Mesenchymal stem cell (in vitro differentiated cells and primary cell): ENCODE measurements at regions not wholly inside any gene's neighbourhood (a gene's known extent, or its start where the extent isn't known, plus 50 kb on each side); places are given as distances from the start of the nearest gene placed in this dataset.

ENCODE experiments used
- DNase-seq: peaks from one replicate; pipeline ENCODE4 v3.0.0-alpha.2; 2013
- H2AFZ ChIP-seq: one replicate; pipeline ENCODE4 v1.6.1; 2013; ENCODE audit warnings: low read depth, mild to moderate bottlenecking, control low read depth, inconsistent platforms, low read length, moderate library complexity
- H2AK5ac ChIP-seq: 2 replicates; pipeline ENCODE4 v1.6.1; 2013; ENCODE audit warnings: low read length, moderate library complexity, mild to moderate bottlenecking, inconsistent platforms; ENCODE audit not compliant: severe bottlenecking
- H2BK120ac ChIP-seq: one replicate; pipeline ENCODE4 v1.6.1; 2013; ENCODE audit warnings: low read depth, mild to moderate bottlenecking, inconsistent platforms, low read length, moderate library complexity
- H2BK12ac ChIP-seq, 2 experiments: one replicate each; pipeline ENCODE4 v1.6.1; 2013; ENCODE audit warnings: inconsistent platforms in 2 of 2, low read length in 2 of 2, mild to moderate bottlenecking in 2 of 2, moderate library complexity in 2 of 2, control low read depth in 1 of 2
- H2BK15ac ChIP-seq: one replicate; pipeline ENCODE4 v1.6.1; 2013; ENCODE audit warnings: mild to moderate bottlenecking, low read depth, inconsistent platforms; ENCODE audit not compliant: poor library complexity, severe bottlenecking
- H2BK5ac ChIP-seq: 2 replicates; pipeline ENCODE4 v1.6.1; 2013; ENCODE audit warnings: low read depth, mild to moderate bottlenecking, low read length, control low read depth, inconsistent platforms; ENCODE audit not compliant: poor library complexity, severe bottlenecking
- H3K14ac ChIP-seq, 2 experiments: one replicate each; pipeline ENCODE4 v1.6.1; 2013; ENCODE audit warnings: inconsistent platforms in 2 of 2, low read length in 2 of 2, control low read depth in 1 of 2, mild to moderate bottlenecking in 1 of 2, moderate library complexity in 1 of 2
- H3K18ac ChIP-seq, 2 experiments: one replicate each; pipeline ENCODE4 v1.6.1; 2013; ENCODE audit warnings: inconsistent platforms in 2 of 2, low read length in 2 of 2, control low read depth in 1 of 2, low read depth in 1 of 2, mild to moderate bottlenecking in 1 of 2
- H3K23ac ChIP-seq, 2 experiments: one replicate each; pipeline ENCODE4 v1.6.1; 2013; ENCODE audit warnings: inconsistent platforms in 2 of 2, low read length in 2 of 2, mild to moderate bottlenecking in 2 of 2, moderate library complexity in 2 of 2, control low read depth in 1 of 2
- H3K27ac ChIP-seq: 2 replicates; pipeline ENCODE4 v1.5.1; 2013; ENCODE audit warnings: mild to moderate bottlenecking, moderate library complexity, low read length, control low read depth, inconsistent platforms; ENCODE audit not compliant: poor library complexity, severe bottlenecking
- H3K27me3 ChIP-seq, 2 experiments: 2 replicates each; pipeline versions ENCODE4 v1.6.1 to v1.7.0; 2013; ENCODE audit warnings: low read length in 2 of 2, mild to moderate bottlenecking in 2 of 2, moderate library complexity in 2 of 2, control low read depth in 1 of 2, inconsistent platforms in 1 of 2; ENCODE audit not compliant: control insufficient read depth in 1 of 2, insufficient read depth in 1 of 2
- H3K36me3 ChIP-seq, 2 experiments: 2 replicates each; pipeline versions ENCODE4 v1.6.1 to v1.7.0; 2013; ENCODE audit warnings: low read length in 2 of 2, control low read depth in 1 of 2, inconsistent platforms in 1 of 2, low read depth in 1 of 2, mild to moderate bottlenecking in 1 of 2; ENCODE audit not compliant: insufficient read depth in 2 of 2, control insufficient read depth in 1 of 2
- H3K4ac ChIP-seq, 2 experiments: one replicate each; pipeline ENCODE4 v1.6.1; 2013; ENCODE audit warnings: inconsistent platforms in 2 of 2, low read length in 2 of 2, mild to moderate bottlenecking in 2 of 2, moderate library complexity in 2 of 2, control low read depth in 1 of 2, low read depth in 1 of 2
- H3K4me1 ChIP-seq: 2 replicates; pipeline ENCODE4 v1.6.1; 2013; ENCODE audit warnings: low read depth, low read length, control low read depth; ENCODE audit not compliant: control insufficient read depth, insufficient read depth
- H3K4me2 ChIP-seq: 2 replicates; pipeline ENCODE4 v1.6.1; 2013; ENCODE audit warnings: low read length, mild to moderate bottlenecking, inconsistent platforms; ENCODE audit not compliant: poor library complexity, severe bottlenecking
- H3K4me3 ChIP-seq, 2 experiments: 2 replicates each; pipeline versions ENCODE4 v1.5.1 to v1.7.0; 2013; ENCODE audit warnings: low read length in 2 of 2, mild to moderate bottlenecking in 2 of 2, control low read depth in 1 of 2, low read depth in 1 of 2; ENCODE audit not compliant: insufficient read depth in 1 of 2
- H3K79me1 ChIP-seq: replicated peaks from 2 replicates; pipeline ENCODE4 v1.6.1; 2013; ENCODE audit warnings: mild to moderate bottlenecking, control low read depth, low read length, inconsistent platforms; ENCODE audit not compliant: poor library complexity, severe bottlenecking
- H3K9ac ChIP-seq: 2 replicates; pipeline ENCODE4 v1.7.0; 2013; ENCODE audit warnings: mild to moderate bottlenecking, low read length, moderate library complexity
- H3K9me3 ChIP-seq: 2 replicates; pipeline ENCODE4 v1.7.0; 2013; ENCODE audit warnings: mild to moderate bottlenecking, low read length; ENCODE audit not compliant: control insufficient read depth
- H4K8ac ChIP-seq: one replicate; pipeline ENCODE4 v1.6.1; 2013; ENCODE audit warnings: inconsistent platforms, mild to moderate bottlenecking, low read length, moderate library complexity
- H4K91ac ChIP-seq: one replicate; pipeline ENCODE4 v1.6.1; 2013; ENCODE audit warnings: mild to moderate bottlenecking, low read length, inconsistent platforms
- WGBS: methylation state at CpG from one replicate; pipeline ENCODE4 v1.1.7; 2013; ENCODE audit warnings: mixed read lengths; 5-methylcytosine and 5-hydroxymethylcytosine counted together

- H2AFZ ChIP-seq, result no peak overlapping the region
- no peak overlapping the region for H2BK12ac ChIP-seq
- no peaks in the 10 kb centered on the region for H3K36me3 ChIP-seq
- H3K23ac ChIP-seq, result no peak overlapping the region
- H2BK15ac ChIP-seq, result no peak overlapping the region
- peaks cover 2% of the 10 kb centered on the region for H3K4me1 ChIP-seq
- DNase-seq, result no peak
- H3K27me3 ChIP-seq, result no peaks in the 10 kb centered on the region
- H3K4me3 ChIP-seq, result no peak overlapping the region
- WGBS, result 43% methylated on average over 1 of the region's 1 CpG
- H2AK5ac ChIP-seq, result no peak overlapping the region
- no peak overlapping the region for H3K9ac ChIP-seq
- no peak overlapping the region for H2BK5ac ChIP-seq
- H3K4ac ChIP-seq, result no peak overlapping the region
- H3K14ac ChIP-seq, result no peak overlapping the region
- H4K8ac ChIP-seq, result no peak overlapping the region
- H3K4me2 ChIP-seq, result no peak overlapping the region
- no peak overlapping the region for H3K18ac ChIP-seq
- H3K27ac ChIP-seq, result no peak overlapping the region
- no peaks in the 10 kb centered on the region for H3K79me1 ChIP-seq
- no peak overlapping the region for H2BK120ac ChIP-seq
- peaks cover 7% of the 10 kb centered on the region for H3K9me3 ChIP-seq
- H4K91ac ChIP-seq, result no peak overlapping the region
Measured at GRCh38 chr16:59144326-59144725, 410.2 kb upstream of the GOT2 start.

DNA sequence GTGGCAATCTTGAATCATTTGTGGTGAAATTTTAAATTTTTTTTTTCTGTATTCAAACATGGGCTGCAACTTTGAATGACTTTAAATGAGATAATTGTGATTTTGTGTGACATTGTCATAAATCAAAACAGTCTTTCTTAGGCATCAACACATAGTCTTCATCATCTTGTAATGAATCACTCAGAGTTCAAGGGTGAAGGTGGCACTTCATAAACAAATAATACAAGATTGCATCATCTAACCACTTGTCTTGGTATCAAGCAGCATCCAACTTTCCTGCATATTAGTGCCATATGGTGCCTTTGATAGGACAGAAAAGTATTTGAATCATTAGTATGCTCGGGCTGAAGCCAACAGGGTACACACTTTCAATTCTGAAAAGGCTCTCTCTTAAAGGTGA is 392.4 kb upstream of the GOT2 start:
- Histone ChIP-seq H3K4me2 (no peak overlapping the region), H3K79me1 (no peaks in the 10 kb centered on the region), H2AK5ac (no peak overlapping the region), H3K9me3 (no peaks in the 10 kb centered on the region), H3K9ac (no peak overlapping the region), H3K36me3 (no peaks in the 10 kb centered on the region), H4K91ac (no peak overlapping the region), H2BK5ac (no peak overlapping the region), H3K27me3 (no peaks in the 10 kb centered on the region), H2BK12ac (no peak overlapping the region), H3K4me3 (no peak overlapping the region), H2BK15ac (no peak overlapping the region), H2BK120ac (no peak overlapping the region), H3K18ac (no peak overlapping the region), H3K27ac (no peak overlapping the region), H4K8ac (no peak overlapping the region), H3K14ac (no peak overlapping the region), H3K4ac (no peak overlapping the region), H3K4me1 (no peaks in the 10 kb centered on the region), H2AFZ (no peak overlapping the region), H3K23ac (no peak overlapping the region)
- no peak for DNase-seq
- no CpG with 5 or more reads among the region's 1 CpG for WGBS

DNA sequence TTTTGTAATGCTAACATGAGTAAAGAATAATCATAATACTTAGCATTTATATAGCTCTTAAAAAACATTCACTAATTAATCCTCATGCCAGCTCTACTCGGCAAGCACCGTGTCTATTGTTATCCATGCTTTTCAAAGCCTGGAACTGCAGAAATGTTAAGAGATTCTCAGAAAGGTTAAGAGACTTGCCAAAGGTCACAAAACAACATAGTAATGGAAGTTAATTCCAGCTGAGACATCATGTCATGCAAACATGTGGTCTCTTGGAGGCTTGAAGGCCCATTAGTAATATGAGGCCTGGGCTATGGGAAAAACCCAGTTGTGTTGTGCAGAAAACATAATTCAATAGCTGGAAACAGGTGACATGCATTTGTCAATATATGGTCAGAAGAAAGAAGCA is 389.9 kb upstream of the GOT2 start:
- Histone ChIP-seq H4K91ac (no peak overlapping the region), H3K14ac (no peak overlapping the region), H2AFZ (no peak overlapping the region), H3K18ac (no peak overlapping the region), H3K9me3 (no peaks in the 10 kb centered on the region), H4K8ac (no peak overlapping the region), H3K36me3 (no peaks in the 10 kb centered on the region), H3K27ac (no peak overlapping the region), H3K4me2 (no peak overlapping the region), H2BK15ac (no peak overlapping the region), H3K4ac (no peak overlapping the region), H3K9ac (no peak overlapping the region), H2BK120ac (no peak overlapping the region), H3K23ac (no peak overlapping the region), H2BK5ac (no peak overlapping the region), H3K79me1 (no peaks in the 10 kb centered on the region), H3K27me3 (no peaks in the 10 kb centered on the region), H2BK12ac (no peak overlapping the region), H3K4me1 (no peaks in the 10 kb centered on the region), H3K4me3 (no peak overlapping the region), H2AK5ac (no peak overlapping the region)
- WGBS, result 91% methylated on average over 2 of the region's 2 CpGs
- DNase-seq, result no peak

DNA sequence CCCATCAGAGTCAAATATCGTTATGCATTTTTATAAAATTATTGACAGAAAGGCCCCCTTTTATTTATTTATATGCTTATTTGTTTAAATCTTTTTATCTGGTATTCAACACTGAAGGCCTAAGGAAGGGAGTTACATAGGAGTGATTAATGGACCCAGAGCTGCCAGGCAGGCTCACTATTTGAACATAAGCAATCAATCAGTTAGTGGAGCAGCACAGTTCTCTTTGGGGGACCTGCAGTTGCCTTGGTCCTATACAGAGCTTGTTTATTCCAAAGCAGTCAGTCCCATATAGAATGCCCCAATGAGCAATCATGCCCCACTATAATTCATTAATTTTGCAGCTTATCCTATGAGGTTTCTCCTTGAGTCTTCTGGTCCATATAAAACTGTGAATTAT is 389.4 kb upstream of the GOT2 start:
- Histone ChIP-seq H3K4me1 (no peaks in the 10 kb centered on the region), H3K79me1 (no peaks in the 10 kb centered on the region), H4K91ac (no peak overlapping the region), H3K23ac (no peak overlapping the region), H2BK5ac (no peak overlapping the region), H3K4me2 (no peak overlapping the region), H2BK120ac (no peak overlapping the region), H2BK15ac (no peak overlapping the region), H3K18ac (no peak overlapping the region), H3K36me3 (no peaks in the 10 kb centered on the region), H2AK5ac (no peak overlapping the region), H4K8ac (no peak overlapping the region), H3K4ac (no peak overlapping the region), H3K9me3 (no peaks in the 10 kb centered on the region), H3K14ac (no peak overlapping the region), H3K9ac (no peak overlapping the region), H3K4me3 (no peak overlapping the region), H3K27me3 (no peaks in the 10 kb centered on the region), H2BK12ac (no peak overlapping the region), H2AFZ (no peak overlapping the region), H3K27ac (no peak overlapping the region)
- DNase-seq, result no peak
- no CpG with 5 or more reads among the region's 1 CpG for WGBS
